DOHH2 (cell line): ENCODE measurements at regions not wholly inside any gene's neighbourhood (a gene's known extent, or its start where the extent isn't known, plus 50 kb on each side); places are given as distances from the start of the nearest gene placed in this dataset.
"Not testable (repeated sequence)": the region's sequence is repeated elsewhere in the genome, so short reads cannot be mapped to it uniquely, and the experiment has no call there.

Experiments used
- H3F3A ChIP-seq: fragments of 200-600 bp; sonication (generic), shearing (Covaris generic); 2 replicates; pipeline ENCODE4 v1.6.0; 2016; ENCODE audit warnings: antibody characterized with exemption, mild to moderate bottlenecking; ENCODE audit not compliant: control insufficient read depth, insufficient read depth
- H3K27ac ChIP-seq: fragments of 200-600 bp; sonication (generic); 2 replicates; pipeline ENCODE4 v1.5.1; 2014; ENCODE audit warnings: low read depth, mild to moderate bottlenecking, low read length, moderate library complexity
- H3K27me3 ChIP-seq: fragments of 200-600 bp; sonication (generic); 2 replicates; pipeline ENCODE4 v1.6.1; 2014; ENCODE audit warnings: mild to moderate bottlenecking, low read length, mixed read lengths; ENCODE audit not compliant: control insufficient read depth
- H3K36me3 ChIP-seq: fragments of 200-600 bp; sonication (generic); 2 replicates; pipeline ENCODE4 v1.6.1; 2014; ENCODE audit warnings: mild to moderate bottlenecking, low read length, moderate library complexity, mixed read lengths; ENCODE audit not compliant: control insufficient read depth
- H3K4me1 ChIP-seq: fragments of 200-600 bp; sonication (generic); 2 replicates; pipeline ENCODE4 v1.6.1; 2014; ENCODE audit warnings: mild to moderate bottlenecking, low read length, mixed read lengths; ENCODE audit not compliant: control insufficient read depth
- H3K4me2 ChIP-seq: fragments of 200-600 bp; sonication (generic); 2 replicates; pipeline ENCODE4 v1.6.0; 2014; ENCODE audit warnings: mild to moderate bottlenecking, low read length, moderate library complexity
- H3K4me3 ChIP-seq: fragments of 200-600 bp; sonication (generic); 2 replicates; pipeline ENCODE4 v1.5.1; 2014; ENCODE audit warnings: mild to moderate bottlenecking, low read length, mixed read lengths
- H3K79me2 ChIP-seq: fragments of 200-600 bp; sonication (generic); 2 replicates; pipeline ENCODE4 v1.6.1; 2014; ENCODE audit warnings: mild to moderate bottlenecking, low read length, mixed read lengths; ENCODE audit not compliant: control insufficient read depth
- H3K9me2 ChIP-seq: fragments of 200-600 bp; sonication (generic); replicated peaks from 2 replicates; pipeline ENCODE4 v1.6.1; 2014; ENCODE audit warnings: mild to moderate bottlenecking, low read length, mixed read lengths; ENCODE audit not compliant: control insufficient read depth
- H3K9me3 ChIP-seq: fragments of 200-600 bp; sonication (generic); 2 replicates; pipeline ENCODE4 v1.6.1; 2014; ENCODE audit warnings: antibody characterized with exemption, low read length, mixed read lengths; ENCODE audit not compliant: control insufficient read depth, insufficient read depth
- H4K20me1 ChIP-seq: fragments of 200-600 bp; sonication (generic); 2 replicates; pipeline ENCODE4 v1.6.0; 2014; ENCODE audit warnings: low read depth, mild to moderate bottlenecking, antibody characterized with exemption, low read length, moderate library complexity; ENCODE audit not compliant: control insufficient read depth, insufficient read depth
- EZH2phosphoT487 ChIP-seq: fragments of 200-600 bp; sonication (generic); IDR thresholded peaks from 2 replicates; pipeline ENCODE4 v1.6.1; 2017; ENCODE audit warnings: borderline replicate concordance, mild to moderate bottlenecking, antibody characterized with exemption, low read length, moderate library complexity, mixed read lengths
- TF ChIP-seq, protein P1 (sequence below): fragments of 200-600 bp; sonication (generic); IDR thresholded peaks from one replicate; pipeline ENCODE4 v1.5.1; 2014; ENCODE audit warnings: antibody characterized with exemption, mild to moderate bottlenecking, low read depth, low read length; ENCODE audit not compliant: poor library complexity, severe bottlenecking

DNA sequence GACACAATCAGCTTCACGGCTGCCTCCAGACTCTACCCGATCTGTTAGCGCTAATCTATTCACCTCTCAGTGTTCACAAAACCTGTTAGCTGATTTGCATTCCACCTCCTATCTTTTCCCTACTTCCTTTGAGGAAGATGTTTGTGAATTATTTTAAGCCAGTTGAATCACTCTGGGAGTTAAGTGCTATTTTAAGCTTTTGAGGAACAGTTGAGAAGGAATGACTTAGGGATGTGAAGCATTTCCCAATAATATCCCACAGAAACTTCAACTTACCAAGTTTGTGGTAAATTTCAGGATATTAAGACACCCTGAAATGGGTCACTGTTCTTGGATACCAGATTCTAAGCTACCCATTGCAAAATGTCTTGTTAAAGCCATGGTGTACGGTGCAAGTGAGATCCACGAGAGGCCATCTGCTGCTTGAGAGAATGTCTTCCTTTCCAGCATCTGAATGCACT lies 145.2 kb upstream of the CITED2 start:
- Histone ChIP-seq H3K9me3 (no peaks in the 10 kb centered on the region), H3K9me2 (no peaks in the 10 kb centered on the region), H4K20me1 (no peaks in the 10 kb centered on the region), H3K27me3 (no peaks in the 10 kb centered on the region), H3K79me2 (no peaks in the 10 kb centered on the region), H3K36me3 (no peaks in the 10 kb centered on the region), H3K4me3 (no peak overlapping the region), H3K27ac (no peak overlapping the region), H3F3A (no peaks in the 10 kb centered on the region), H3K4me1 (no peaks in the 10 kb centered on the region), H3K4me2 (no peak overlapping the region)
- TF ChIP-seq, protein P1, sequence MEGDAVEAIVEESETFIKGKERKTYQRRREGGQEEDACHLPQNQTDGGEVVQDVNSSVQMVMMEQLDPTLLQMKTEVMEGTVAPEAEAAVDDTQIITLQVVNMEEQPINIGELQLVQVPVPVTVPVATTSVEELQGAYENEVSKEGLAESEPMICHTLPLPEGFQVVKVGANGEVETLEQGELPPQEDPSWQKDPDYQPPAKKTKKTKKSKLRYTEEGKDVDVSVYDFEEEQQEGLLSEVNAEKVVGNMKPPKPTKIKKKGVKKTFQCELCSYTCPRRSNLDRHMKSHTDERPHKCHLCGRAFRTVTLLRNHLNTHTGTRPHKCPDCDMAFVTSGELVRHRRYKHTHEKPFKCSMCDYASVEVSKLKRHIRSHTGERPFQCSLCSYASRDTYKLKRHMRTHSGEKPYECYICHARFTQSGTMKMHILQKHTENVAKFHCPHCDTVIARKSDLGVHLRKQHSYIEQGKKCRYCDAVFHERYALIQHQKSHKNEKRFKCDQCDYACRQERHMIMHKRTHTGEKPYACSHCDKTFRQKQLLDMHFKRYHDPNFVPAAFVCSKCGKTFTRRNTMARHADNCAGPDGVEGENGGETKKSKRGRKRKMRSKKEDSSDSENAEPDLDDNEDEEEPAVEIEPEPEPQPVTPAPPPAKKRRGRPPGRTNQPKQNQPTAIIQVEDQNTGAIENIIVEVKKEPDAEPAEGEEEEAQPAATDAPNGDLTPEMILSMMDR: no peak
- TF ChIP-seq EZH2phosphoT487: no peak

DNA sequence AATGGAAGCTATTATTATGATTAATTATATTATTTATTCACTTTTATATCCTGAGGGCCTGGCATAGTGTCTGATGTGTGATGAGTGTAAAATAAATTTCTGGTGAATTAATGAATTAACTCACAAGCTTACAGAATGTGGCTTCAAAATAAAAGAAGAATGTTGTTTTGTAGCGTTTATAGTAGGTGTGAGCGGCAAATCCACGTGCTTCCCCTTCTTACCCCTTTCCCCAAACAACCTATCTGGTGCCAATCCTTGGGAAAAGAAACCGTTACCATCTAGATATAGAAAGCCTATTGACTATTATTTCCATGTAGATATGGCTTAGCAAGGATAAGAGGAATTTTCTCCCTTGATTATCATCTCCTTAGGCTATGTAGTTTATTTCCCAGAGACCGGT lies 144.6 kb upstream of the CITED2 start:
- Histone ChIP-seq H3K4me2 (no peak overlapping the region), H3K36me3 (no peaks in the 10 kb centered on the region), H4K20me1 (no peaks in the 10 kb centered on the region), H3K9me2 (no peaks in the 10 kb centered on the region), H3K4me3 (no peak overlapping the region), H3K27me3 (no peaks in the 10 kb centered on the region), H3K79me2 (no peaks in the 10 kb centered on the region), H3F3A (no peaks in the 10 kb centered on the region), H3K9me3 (no peaks in the 10 kb centered on the region), H3K4me1 (no peaks in the 10 kb centered on the region), H3K27ac (no peak overlapping the region)
- TF ChIP-seq EZH2phosphoT487: no peak
- TF ChIP-seq, protein P1: no peak

DNA sequence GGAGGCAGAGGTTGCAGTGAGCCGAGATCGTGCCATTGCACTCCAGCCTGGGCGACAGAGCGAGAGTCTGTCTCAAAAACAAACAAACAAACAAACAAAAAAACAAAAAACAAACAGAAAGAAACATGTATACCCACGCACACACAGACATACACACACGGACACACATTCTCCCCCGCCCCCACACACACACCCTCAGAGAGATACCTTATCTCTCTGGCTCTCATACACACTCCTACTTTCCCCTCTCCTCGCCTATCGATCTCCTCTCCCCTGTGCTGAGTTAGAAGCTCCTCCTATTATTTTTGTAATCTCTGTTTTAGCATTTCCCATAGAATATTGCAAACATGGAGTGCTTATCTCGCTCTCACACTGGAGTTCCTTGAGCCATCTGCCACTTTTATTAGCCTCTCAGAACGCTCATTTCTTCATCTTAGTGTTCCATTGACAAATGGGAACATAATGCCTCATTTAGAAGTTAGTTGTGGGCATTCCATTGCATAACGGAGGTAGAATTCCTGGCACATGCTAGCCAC lies 144.2 kb upstream of the CITED2 start:
- H3K4me2 ChIP-seq: no peak overlapping the region
- H3K79me2 ChIP-seq: no peaks in the 10 kb centered on the region
- no peaks in the 10 kb centered on the region for H3K9me2 ChIP-seq
- no peaks in the 10 kb centered on the region for H3K4me1 ChIP-seq
- H3F3A ChIP-seq: no peaks in the 10 kb centered on the region
- no peak overlapping the region for H3K27ac ChIP-seq
- no peaks in the 10 kb centered on the region for H4K20me1 ChIP-seq
- TF ChIP-seq, protein P1: no peak
- no peak for TF ChIP-seq EZH2phosphoT487
- H3K9me3 ChIP-seq: no peaks in the 10 kb centered on the region
- H3K4me3 ChIP-seq: no peak overlapping the region
- no peaks in the 10 kb centered on the region for H3K27me3 ChIP-seq
- no peaks in the 10 kb centered on the region for H3K36me3 ChIP-seq

DNA sequence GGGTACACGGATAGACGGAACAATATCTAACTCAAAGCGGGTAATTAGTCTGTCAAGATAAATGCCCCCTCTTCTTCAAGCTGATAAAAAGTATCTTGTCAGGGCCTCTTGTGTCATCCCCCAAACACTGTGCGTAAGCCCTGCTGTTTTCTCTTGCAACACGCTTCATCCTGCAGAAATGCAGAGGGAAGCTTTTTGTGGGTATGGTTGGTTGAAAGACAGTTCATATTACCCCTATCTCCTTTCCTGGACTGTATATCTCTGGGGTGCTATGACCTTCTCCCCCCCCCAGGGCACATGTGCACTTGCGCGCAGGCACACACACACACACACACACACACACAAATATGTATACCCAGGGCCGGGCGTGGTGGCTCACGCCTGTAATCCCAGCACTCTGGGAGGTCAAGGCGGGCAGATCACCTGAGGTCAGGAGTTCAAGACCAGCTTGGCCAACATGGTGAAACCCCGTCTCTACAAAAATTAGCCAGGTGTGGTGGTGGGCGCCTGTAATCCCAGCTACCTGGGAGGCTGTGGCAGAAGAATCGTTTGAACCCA lies 143.6 kb upstream of the CITED2 start:
- not testable (repeated sequence) for H3K79me2 ChIP-seq, H3K4me2 ChIP-seq, H3K27ac ChIP-seq, H4K20me1 ChIP-seq, H3K9me3 ChIP-seq, H3K9me2 ChIP-seq, H3K27me3 ChIP-seq, H3K4me3 ChIP-seq, H3K4me1 ChIP-seq, H3F3A ChIP-seq, H3K36me3 ChIP-seq
